ENCODE measurements at regions not wholly inside any gene's neighbourhood (a gene's known extent, or its start where the extent isn't known, plus 50 kb on each side); places are given as distances from the start of the nearest gene placed in this dataset.
"Not testable (repeated sequence)": the region's sequence is repeated elsewhere in the genome, so short reads cannot be mapped to it uniquely, and the experiment has no call there.

DNA sequence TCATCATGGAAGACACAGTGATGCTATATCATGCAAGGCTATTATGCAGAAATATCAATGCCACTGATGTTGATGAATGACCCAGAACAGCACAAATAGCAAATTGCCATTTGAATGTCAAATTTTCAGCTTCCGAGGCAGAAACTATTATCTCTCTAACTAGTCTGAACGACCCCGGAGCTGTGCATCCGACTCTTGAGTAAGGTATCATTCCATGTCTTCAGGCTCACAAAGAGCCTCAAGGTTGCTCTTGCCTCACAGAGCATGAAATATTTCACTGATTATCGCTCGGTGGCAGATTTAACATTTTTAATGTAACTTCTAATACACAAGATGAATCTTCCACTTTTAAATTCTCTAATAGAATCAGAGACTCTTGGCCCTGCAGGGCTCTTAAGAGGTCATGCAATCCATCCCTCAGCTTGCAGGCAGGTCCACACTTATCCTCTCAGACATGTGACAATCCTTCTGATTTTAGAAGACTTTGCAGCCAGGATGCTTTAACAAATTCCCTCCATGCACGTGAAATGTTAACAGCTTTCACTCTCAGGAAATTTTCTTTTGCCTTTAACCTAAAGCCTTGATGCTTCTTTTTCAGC is 221.0 kb downstream of the FRK start:
- WGBS, 2 donors = 88 to 90% methylated on average over 7 of the region's 7 CpGs
- no peaks in the 10 kb centered on the region for H3K4me1 ChIP-seq
- TF ChIP-seq POLR2A (IDR thresholded peaks at IDR 0.05) = no peak
- TF ChIP-seq, protein P1, sequence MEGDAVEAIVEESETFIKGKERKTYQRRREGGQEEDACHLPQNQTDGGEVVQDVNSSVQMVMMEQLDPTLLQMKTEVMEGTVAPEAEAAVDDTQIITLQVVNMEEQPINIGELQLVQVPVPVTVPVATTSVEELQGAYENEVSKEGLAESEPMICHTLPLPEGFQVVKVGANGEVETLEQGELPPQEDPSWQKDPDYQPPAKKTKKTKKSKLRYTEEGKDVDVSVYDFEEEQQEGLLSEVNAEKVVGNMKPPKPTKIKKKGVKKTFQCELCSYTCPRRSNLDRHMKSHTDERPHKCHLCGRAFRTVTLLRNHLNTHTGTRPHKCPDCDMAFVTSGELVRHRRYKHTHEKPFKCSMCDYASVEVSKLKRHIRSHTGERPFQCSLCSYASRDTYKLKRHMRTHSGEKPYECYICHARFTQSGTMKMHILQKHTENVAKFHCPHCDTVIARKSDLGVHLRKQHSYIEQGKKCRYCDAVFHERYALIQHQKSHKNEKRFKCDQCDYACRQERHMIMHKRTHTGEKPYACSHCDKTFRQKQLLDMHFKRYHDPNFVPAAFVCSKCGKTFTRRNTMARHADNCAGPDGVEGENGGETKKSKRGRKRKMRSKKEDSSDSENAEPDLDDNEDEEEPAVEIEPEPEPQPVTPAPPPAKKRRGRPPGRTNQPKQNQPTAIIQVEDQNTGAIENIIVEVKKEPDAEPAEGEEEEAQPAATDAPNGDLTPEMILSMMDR (IDR thresholded peaks at IDR 0.05) = no peak
- no peak for TF ChIP-seq EP300 (IDR thresholded peaks at IDR 0.05)
- H3K36me3 ChIP-seq = no peaks in the 10 kb centered on the region
- intact Hi-C loops (cut with DNase I) = no loop called here
- no peaks in the 10 kb centered on the region for H3K27me3 ChIP-seq
- H3K9me3 ChIP-seq = no peaks in the 10 kb centered on the region
- no peak for DNase-seq
- H3K4me3 ChIP-seq = no peak overlapping the region
- no peak overlapping the region for H3K27ac ChIP-seq

DNA sequence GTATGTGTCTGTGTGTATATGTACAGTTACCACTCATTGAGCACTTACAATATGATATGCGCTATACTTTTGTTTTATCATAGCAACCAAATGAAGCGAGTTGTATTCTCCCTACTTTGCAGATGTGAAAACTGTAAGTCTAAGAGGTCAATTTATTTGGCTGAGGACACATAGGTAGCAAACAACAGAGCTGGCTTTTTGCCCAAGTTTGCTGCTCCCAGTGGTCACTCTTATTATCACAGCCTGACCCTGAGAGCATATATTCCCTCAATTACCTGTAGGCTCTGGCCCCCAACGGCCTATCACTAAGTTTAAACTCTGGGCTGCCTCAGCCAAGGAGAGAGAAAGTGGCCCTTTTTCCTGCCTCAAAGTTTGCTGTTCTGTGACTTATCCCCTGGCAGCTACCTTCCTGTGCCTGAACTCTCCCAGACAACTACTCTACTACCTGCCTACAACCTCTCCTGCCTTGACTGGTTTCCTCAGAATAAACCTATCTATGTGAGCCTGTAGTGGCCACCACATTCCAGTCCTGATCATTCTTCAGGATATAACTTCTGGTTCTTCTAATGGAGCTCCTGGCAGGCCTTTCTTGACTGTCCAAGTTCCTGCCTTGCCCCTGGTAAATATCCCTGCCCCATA is 221.8 kb downstream of the FRK start:
- Histone ChIP-seq H3K27me3 (no peaks in the 10 kb centered on the region), H3K4me3 (no peak overlapping the region), H3K4me1 (no peaks in the 10 kb centered on the region), H3K27ac (no peak overlapping the region), H3K36me3 (no peaks in the 10 kb centered on the region), H3K9me3 (no peaks in the 10 kb centered on the region)
- intact Hi-C loops (cut with DNase I) = no loop called here
- 54 to 70% methylated on average over 3 of the region's 3 CpGs for WGBS, 2 donors
- no peak for TF ChIP-seq POLR2AphosphoS5 (IDR thresholded peaks at IDR 0.05)
- TF ChIP-seq, protein P1 (IDR thresholded peaks at IDR 0.05) = peak in 1 of 4 experiments; percentile 26
- no peak for DNase-seq

DNA sequence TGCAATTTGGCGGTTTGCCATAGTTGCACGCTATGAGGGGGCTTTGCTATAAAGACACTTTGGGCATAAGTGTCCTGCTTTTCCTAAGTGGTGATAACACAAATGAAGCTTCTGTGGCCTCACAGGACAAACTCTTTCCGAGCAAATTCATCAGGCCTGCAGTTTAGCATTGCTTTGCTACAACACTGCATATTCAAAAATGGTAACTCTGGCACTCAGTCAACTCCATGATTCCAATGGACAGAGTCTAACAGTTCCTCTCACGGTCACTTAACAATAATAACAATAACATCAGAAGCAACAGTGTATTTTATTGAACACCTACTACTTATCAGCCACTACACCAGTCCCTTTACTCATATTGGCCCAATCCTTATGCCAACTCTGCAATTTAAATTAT is 222.5 kb downstream of the FRK start:
- no peak for DNase-seq
- intact Hi-C loops (cut with DNase I) = no loop called here
- 83 to 89% methylated on average over 4 of the region's 4 CpGs for WGBS, 2 donors
- TF ChIP-seq, protein P1 (IDR thresholded peaks at IDR 0.05) = no peak
- TF ChIP-seq POLR2AphosphoS5 (IDR thresholded peaks at IDR 0.05) (no peak), POLR2A (IDR thresholded peaks at IDR 0.05) (no peak), EP300 (IDR thresholded peaks at IDR 0.05) (no peak)
- H3K27me3 ChIP-seq = no peaks in the 10 kb centered on the region
- no peak overlapping the region for H3K4me3 ChIP-seq
- H3K4me1 ChIP-seq = no peaks in the 10 kb centered on the region
- H3K36me3 ChIP-seq = no peaks in the 10 kb centered on the region
- no peak overlapping the region for H3K27ac ChIP-seq
- H3K9me3 ChIP-seq = no peaks in the 10 kb centered on the region

DNA sequence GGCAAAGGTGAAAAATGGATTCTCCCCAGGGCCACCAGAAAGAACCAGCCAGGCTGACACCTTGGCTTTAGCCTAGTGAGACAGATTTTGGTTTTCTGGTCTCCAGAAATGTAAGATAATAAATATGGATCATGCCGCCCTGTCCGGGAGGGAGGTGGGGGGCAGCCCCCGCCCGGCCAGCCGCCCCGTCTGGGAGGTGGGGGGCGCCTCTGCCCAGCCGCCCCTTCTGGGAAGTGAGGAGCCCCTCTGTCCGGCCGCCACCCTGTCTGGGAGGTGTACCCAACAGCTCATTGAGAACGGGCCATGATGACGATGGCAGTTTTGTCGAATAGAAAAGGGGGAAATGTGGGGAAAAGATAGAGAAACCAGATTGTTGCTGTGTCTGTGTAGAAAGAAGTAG is 224.3 kb downstream of the FRK start:
- H3K4me3 ChIP-seq; DNase-seq; intact Hi-C loops (cut with DNase I); H3K27me3 ChIP-seq; H3K4me1 ChIP-seq; H3K36me3 ChIP-seq; H3K9me3 ChIP-seq; H3K27ac ChIP-seq: not testable (repeated sequence)
- 92 to 94% methylated on average over 13 of the region's 13 CpGs for WGBS, 2 donors

DNA sequence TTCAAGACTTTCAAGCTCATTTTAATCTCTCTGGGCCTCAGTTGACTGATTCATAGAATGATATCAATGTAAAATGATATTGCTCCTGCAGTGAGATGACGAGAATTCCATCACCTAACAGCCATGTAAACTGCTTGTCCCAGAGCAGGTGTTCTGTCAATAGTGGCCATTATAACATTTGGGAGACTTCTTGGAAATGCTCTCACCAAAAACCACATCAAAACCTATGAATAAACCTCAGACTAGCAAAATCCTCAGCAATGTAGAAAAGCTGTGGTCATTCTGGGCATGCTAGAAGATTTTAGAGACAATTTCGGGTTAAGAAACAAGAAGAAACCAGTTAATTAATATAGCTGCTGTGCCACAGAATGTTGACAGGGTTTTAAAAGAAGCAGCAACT is 225.4 kb downstream of the FRK start:
- intact Hi-C loops (cut with DNase I) = no loop called here
- TF ChIP-seq POLR2AphosphoS5 (IDR thresholded peaks at IDR 0.05) (no peak), POLR2A (IDR thresholded peaks at IDR 0.05) (no peak), EP300 (IDR thresholded peaks at IDR 0.05) (no peak)
- TF ChIP-seq, protein P1 (IDR thresholded peaks at IDR 0.05) = no peak
- Histone ChIP-seq H3K27me3 (no peaks in the 10 kb centered on the region), H3K4me3 (no peak overlapping the region), H3K9me3 (no peaks in the 10 kb centered on the region), H3K4me1 (no peaks in the 10 kb centered on the region), H3K36me3 (no peaks in the 10 kb centered on the region), H3K27ac (no peak overlapping the region)
- WGBS, 2 donors = 55 to 56% methylated on average over 2 of the region's 2 CpGs
- DNase-seq = no peak

DNA sequence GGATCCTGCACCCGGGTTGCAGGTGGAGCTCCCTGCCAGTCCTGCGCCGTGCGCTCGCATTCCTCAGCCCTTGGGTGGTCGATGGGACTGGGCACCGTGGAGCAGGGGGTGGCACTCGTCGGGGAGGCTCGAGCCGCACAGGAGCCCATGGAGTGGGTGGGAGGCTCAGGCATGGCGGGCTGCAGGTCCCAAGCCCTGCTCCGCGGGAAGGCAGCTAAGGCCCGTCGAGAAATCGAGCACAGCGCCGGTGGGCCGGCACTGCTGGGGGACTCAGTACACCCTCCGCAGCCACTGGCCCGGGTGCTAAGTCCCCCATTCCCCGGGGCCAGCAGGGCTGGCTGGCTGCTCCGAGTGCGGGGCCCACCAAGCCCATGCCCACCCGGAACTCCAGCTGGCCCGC is 226.1 kb downstream of the FRK start:
- H3K27me3 ChIP-seq; DNase-seq; H3K4me3 ChIP-seq; intact Hi-C loops (cut with DNase I); H3K9me3 ChIP-seq; H3K36me3 ChIP-seq; H3K27ac ChIP-seq; H3K4me1 ChIP-seq: not testable (repeated sequence)
- WGBS, 2 donors = 92 to 94% methylated on average over 27 of the region's 27 CpGs
